HG03558 (cell line): ENCODE measurements at regions not wholly inside any gene's neighbourhood (a gene's known extent, or its start where the extent isn't known, plus 50 kb on each side); places are given as distances from the start of the nearest gene placed in this dataset.

Experiments used
- ATAC-seq: cut with Tn5 transposase; IDR thresholded peaks from one replicate; pipeline ENCODE4 v1.9.1; 2021; ENCODE audit warnings: moderate number of reproducible peaks; ENCODE audit not compliant: unreplicated experiment; ENCODE audit errors: extremely low read depth

DNA sequence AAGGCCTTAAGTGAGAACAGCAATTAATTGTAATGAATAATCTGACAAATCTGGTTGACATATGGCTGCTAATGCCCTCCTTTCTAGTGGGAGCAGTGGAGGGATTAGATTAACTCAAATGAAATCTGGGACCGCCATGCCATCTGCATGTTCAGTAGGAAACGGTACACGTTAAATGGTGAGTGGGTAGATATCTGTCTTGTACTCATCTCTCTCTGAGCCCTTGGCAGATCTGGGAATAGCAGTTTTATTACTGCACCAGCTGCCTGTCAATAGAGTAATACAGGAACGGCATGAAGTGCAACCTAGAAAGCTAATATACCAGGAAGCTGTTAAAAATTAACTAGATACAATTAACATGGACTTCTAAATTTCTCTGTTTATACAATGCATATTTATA lies 258.8 kb downstream of the GPD2 start:
- no peak for ATAC-seq

DNA sequence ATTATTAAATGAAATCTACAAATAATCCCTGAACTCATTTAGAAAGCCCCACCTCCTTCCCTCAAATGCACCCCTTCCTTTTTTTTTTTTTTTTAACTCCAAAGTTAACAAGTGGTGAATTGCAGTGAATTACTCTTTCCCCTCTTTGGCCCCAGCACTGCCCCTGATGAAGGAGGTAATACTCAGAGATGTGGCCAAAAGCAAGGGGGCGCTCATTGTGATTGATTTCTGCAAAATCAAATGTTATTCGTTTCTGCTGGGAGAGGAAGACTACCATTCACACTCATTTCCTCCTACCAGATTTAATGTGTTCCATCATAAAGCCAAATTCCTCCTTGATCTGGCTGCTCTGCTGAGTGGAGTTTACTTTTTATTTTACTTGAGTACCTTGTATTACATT lies 259.4 kb downstream of the GPD2 start:
- ATAC-seq, result no peak

DNA sequence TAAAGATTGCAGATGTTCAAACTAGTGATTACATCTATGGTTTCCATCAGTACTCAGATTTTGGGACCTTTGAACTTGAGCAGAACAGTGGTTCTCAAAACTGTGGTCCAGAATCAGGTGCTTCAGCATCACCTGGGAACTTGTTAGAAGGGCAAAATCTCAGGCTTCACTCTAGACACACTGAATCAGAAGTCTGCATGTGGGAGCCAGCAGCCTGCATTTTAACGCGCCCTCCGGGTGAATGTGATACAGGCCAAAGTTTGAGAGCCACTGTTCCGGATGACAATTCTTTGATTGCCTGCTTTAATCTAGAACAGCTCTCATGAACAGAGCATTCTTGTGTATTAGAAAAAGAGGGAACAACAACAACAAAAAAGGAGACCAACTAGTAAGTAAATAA lies 261.7 kb downstream of the GPD2 start:
- no peak for ATAC-seq

DNA sequence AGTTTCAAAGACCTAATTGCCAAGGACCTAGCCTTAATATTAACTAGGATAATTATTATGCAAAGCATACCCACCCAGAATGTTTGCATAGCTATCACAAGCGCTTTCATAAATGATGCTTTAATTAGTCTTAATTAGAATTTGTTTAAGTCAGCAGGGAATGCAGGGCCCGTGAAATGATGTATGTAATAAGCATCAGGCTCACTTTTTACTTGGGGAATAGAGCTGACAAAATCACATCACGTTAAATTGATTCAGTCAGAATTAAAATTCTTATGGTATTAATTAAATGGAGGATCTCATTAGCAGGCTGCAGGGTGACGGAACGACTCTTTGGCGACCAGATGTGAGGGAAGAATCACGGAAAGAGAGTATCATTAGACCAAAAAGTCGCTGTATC lies 264.5 kb downstream of the GPD2 start:
- no peak for ATAC-seq

DNA sequence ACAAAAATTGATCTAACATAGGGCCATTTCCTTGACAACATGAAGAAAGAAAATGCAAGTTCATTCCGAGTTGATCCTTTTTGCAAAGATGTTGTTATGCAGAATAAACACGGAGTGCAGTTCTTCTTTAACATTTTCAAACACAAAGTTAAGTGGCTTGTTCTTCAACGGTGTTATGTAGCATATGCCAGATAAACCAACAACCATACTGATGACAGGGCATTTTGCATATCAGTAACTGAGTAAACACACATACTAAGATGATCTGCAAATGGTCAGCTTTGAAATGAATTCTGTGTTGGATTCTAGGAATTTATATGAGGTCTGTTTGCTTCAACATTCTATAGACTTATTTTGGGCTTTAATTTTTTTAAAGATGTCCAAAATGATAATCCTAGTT lies 266.4 kb downstream of the GPD2 start:
- ATAC-seq, result no peak

DNA sequence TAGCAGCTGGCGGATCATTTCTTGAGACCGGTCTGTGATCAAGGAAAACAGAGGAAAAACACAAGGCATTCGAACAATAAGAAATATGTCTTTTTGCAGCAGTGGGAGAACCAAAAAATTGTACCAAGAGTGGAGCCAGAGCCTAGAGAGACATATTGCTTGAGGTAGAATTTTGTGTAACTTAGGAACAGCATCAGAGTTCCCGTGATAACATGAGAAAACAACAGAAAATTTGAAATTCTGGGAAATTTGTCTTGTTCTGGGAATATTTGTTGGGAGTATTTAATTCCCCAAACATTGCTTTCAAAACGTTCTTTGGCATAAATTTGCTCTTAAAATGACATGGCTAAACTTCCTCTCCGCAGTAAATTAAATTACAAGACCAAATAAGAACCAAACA lies 267.5 kb downstream of the GPD2 start:
- no peak for ATAC-seq

DNA sequence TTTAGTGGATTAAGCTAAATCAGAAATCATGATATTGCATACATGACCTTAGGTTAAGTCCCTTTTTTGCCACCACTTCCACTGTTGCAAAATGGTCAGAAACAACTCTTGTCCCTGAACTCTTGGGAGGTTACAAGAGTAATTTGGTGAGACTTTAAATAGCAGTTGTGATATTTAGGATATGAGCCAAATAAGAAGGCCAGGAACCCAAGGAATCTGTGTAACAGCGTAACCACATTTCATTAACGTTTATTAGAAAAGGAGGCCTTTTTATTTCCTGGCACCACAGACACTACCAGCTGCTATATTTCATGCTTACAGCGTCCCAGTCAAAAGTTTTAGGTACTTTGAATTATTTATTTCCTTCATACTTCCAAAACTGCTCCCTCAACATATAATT lies 268.0 kb downstream of the GPD2 start:
- no peak for ATAC-seq

DNA sequence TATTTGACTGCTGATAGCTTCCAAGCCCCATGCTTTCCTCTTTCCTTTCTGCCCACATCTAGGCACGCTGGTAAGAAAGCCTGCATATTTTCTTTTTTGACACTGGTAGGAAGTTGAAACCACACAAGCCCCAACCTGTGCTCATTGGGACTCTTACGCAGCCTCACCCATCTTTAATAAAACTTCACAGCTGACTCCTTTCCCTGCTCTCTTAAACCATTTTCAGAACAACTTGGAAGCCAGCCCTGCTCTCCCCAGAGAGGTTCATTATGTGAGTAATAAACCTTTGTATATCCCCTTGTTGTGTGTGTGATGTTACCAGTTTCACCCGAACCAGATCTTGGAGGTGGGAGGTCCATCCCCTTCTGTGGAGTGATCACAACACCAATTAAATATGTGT lies 268.4 kb downstream of the GPD2 start:
- ATAC-seq, result no peak

DNA sequence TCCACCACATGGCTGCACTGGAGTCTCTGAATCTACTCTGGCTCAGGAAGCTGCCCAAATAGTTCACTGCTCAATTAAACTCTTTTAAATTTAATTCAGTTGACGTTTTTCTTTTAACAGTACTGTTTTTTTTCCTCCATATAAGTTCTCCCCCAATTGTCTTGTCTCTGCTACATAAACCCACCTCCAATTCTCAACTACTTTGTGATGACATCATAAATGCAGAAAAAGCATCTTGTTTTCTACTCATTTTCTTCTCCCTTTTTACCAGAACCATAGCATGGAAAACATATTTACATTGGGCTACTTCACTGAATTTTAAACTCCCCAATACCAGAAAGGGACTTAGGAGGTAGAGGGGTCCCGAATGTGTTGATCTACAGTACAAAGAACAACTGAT lies 270.4 kb downstream of the GPD2 start:
- no peak for ATAC-seq

DNA sequence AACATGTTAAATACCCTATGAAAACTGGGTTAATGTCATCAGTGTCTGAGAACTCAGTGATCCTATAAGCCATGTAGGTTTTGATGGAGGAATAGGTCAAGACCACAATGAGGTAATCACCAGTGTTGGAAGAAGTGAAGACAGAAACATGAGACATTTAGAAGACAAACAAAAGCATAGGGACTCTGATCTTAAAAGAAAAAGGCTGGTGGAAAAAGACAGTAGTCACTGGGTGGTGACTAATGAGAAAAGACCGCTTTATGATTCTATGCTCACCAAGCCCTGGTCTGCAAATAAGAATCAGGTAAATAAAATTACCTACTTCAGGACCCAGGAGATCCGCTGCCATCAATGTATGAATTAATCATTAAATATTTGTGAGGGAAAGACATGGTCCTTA lies 271.9 kb downstream of the GPD2 start:
- ATAC-seq, result no peak

DNA sequence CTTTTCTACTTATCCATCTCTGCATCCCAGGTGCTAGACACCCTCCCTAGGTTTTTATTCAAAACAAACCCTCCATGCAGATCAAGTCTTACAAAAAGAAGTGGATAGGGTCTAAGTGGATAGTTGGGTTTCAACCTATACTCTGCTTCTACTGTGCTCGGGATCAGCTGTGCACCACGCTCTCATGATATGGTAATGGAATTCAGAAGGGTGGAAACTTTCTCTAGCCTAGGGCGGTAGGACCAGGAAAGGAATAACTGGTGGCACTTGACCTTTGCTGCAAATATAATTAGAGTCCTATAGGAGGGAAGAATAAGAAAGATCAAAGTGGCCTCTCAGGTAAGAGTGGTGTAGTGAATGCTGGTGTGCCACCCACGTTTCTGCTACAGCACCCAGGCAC lies 272.9 kb downstream of the GPD2 start:
- no peak for ATAC-seq

DNA sequence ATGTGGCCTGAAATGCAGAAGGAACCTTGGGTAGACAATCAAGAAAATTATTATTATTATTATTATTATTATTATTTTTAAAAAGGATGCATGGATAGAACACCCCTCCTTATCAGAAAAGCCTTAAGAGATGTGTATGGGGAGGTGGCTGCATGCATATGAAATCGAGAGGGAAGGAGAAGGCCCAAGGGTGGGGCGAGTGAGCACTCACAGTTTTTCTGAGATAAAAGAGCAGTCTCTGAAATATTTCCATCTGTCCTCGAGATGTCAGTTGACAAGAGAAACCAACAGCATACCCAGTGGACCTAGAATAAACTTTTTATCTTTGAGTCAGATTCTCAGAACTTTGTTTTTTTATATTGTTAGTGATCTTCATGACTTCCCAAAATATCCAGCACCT lies 282.9 kb downstream of the GPD2 start:
- no peak for ATAC-seq

DNA sequence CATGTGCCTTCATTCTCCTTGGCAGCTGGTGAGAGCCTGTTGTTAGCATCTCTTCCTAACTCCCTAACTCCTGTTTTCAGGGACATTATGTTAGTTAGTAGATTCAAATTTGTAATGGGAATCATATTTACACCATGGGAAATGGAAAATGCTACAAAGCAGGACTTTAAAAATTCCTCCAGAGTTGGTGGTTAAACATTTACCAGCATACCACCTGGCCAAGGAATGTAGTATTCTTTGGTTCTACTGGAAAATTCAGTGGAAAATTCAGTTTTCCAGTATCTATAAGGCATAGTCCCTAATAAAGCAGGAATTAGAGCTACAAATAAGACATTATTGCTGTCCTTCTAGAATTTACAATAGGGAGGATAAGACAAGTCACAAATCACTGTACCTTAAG lies 291.7 kb downstream of the GPD2 start:
- ATAC-seq, result no peak

DNA sequence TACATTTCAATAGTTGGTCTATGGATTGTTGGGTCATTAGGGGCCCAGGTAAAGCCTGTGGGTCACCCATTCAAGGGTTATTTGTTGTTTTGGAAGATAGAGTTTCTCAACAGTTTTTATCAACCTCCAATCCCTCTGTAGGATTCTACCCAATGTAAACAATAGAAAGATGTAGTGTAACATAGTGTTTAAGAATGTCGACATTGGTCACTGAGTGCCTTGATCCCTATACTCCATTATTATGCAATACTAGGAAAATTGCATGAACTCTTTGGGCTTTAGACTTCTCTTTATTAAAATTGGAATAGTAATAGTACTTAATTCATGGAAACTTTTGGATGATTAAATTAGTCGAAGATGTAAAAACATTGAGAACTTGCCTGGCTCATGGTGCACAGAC lies 292.1 kb downstream of the GPD2 start:
- ATAC-seq, result no peak

DNA sequence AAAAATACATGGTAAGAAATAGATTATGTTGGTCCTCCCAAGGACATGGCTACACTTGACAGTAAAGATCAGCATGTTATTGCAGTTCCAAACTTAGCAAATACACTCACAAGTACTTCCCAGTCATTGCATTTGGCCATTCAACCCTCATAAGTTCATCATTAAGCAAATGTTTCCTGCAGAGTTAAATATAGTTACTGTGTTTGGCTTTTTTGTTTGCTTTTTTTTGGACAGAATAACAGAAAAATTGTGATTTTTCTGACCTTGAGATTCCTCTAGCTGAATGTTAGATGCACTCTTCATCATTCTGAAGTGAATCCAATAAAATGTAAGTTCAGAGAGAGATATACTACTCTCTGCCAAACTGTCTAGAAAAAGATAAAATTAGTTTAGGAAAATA lies 295.3 kb downstream of the GPD2 start:
- no peak for ATAC-seq

DNA sequence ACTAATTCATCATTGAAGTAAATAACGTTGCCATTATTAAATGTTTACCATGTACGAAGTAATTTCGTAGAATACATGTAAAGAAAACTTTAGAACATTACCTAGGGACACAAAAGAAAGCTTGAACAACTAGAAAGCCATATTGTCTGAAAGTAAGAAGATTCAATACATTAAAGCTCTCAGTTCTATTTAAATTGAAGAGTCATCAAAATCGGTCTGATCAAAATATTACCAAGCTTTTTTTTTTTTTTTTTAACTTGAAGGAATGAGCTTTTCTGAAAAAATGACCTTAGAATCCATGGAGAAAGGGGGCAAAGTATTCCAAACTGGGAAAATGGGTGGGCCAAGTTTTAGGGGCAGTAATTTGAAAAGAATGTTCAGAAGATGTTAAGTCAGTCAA lies 300.8 kb downstream of the GPD2 start:
- no peak for ATAC-seq

DNA sequence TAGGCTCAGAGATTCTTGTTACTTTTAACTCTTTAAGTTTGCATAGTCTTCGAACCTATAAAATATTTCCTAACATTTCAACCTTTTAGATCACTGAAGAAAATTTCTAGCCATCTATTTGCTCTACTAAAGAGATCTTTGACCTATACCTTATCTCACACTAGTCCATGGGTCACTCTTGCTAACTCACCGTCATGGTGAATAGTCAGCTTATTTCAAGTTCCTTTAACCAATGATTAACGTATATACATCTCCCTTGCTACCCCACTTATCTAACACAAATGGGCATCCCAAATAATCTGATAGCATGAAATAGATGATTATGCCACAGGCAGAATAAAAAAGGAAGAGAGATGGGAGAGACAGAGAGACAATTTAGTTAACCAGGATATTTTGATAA lies 303.1 kb downstream of the GPD2 start:
- no peak for ATAC-seq

DNA sequence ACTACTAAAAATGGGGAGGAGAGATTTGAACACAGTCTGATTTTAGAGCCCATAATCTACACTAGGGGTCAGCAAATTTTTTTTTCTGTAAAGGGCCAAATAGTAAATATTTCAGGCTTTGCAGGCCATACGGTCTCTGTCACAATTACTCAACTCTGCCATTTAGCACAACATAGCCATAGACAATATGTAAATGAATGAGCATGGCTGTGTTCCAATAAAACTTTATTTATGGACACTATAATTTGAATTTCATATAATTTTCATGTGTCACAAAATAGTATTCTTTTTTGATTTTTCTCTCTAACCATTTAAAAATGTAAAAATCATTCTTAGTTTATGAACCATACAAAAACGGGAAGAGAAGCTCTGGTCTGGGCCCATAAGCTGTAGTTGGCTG lies 309.4 kb downstream of the GPD2 start:
- no peak for ATAC-seq

DNA sequence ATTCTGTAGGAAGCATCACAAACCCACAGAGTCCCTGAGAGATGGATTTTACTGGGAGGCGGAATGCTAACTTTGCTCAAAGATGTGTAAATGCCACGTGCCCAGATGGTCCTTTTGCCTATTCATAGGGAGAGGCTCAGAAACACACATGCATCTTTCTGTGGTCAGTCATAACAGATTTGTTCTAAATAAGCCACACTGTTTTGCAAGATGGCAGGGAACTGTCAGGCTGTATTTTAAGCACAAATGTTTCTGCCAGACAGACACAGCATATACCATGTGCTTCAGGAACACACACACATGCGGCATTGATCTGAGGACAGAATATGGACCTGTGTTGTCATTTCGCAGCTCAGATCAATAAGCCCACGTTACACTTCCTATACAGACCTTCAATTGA lies 312.0 kb downstream of the GPD2 start:
- no peak for ATAC-seq

DNA sequence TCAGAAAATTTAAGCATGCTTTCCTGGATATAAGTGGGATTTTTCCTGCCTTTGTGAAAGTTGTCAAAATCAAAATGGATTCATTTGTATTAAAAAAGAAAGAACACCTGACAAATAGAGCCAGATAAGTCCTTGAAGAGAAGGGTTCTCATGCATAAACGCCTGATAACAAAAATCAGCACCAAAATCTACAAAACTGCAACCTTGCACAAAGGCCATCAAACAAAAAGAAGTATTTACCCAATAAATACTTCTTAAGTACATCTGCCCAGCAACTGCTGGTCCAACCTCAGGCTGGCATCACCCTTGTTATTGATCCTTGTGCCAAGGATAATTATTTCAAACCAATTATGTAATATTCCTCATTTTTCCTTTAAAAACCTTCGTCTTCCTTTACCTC lies 315.9 kb downstream of the GPD2 start:
- ATAC-seq, result no peak

DNA sequence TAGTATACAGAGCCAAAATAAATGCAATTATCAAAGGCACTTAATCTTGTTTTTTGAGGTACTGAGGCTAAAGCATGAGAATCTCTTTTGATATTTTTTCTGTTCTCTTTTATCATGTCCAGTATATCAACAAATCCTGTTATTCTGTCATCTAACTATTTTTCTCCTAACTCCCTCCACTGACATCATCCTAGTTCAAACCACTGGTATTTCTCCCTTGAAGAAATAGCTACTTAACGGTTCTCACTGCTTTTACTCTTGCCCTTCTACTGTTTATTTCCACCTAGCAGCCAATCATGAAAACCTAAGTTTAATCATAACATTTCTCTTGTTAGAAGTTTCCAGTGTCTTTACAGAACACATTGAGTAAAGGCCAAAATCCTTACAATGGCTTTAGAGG lies 317.6 kb downstream of the GPD2 start:
- ATAC-seq, result no peak

DNA sequence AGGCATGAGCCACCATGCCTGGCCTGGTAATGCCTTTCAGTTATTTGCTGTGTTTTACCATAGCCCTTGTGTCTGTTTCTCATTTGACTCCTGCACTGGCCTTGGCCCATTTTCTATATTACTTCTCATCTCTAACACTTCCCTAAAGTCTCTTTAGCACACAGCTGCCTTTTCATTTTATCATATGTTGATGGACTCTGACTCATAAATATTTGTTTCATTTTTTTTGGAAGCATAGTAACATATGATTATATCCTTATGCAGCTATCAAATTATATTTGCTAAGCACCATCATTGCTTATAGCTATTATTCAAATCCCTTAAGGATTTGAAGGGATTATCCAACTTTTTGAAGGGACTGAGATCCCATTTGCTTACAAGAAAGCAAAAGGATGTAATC lies 320.3 kb downstream of the GPD2 start:
- no peak for ATAC-seq

DNA sequence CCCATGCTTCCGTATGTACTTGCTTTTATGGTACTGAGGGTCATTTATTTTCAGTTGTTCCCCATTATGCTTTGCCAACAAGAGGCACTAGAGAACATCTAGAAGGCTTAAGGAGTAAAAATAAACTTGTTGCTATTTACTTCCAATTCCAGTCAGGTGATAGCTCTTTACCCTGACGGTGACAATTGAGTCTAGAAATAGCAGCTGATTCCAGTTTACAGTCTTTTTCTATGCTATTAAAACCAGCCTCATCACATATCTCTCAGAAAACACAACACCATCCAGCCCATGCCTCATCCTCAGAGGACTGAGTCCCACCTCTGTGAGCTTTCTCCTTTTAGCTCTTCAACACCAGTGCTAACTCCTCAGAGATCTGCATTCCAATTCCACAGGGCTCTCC lies 327.0 kb downstream of the GPD2 start:
- ATAC-seq, result no peak

DNA sequence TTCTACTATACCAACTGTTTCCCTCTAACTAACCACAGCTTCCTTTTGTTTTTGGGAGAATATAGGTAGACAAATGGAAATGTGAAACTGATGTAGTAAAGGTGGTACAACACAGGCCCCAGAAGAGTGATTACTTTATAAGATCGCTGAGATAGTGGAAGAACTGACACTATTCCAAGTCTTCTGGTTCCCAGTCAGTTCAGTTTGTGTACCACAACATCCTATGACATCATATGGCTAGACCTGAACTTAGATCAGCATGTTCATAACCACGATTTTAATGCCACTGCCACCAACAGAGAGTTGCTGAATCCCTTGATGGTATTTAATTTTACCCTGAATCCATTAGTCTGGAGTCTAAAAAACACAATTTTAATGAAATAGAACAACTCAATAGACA lies 328.9 kb downstream of the GPD2 start:
- no peak for ATAC-seq
